Daoy (cell line): ENCODE measurements at regions not wholly inside any gene's neighbourhood (a gene's known extent, or its start where the extent isn't known, plus 50 kb on each side); places are given as distances from the start of the nearest gene placed in this dataset.

ENCODE experiments used
- DNase-seq: peaks from one replicate; pipeline ENCODE4 v3.0.0-alpha.2; 2015; ENCODE audit warnings: low read depth

DNA sequence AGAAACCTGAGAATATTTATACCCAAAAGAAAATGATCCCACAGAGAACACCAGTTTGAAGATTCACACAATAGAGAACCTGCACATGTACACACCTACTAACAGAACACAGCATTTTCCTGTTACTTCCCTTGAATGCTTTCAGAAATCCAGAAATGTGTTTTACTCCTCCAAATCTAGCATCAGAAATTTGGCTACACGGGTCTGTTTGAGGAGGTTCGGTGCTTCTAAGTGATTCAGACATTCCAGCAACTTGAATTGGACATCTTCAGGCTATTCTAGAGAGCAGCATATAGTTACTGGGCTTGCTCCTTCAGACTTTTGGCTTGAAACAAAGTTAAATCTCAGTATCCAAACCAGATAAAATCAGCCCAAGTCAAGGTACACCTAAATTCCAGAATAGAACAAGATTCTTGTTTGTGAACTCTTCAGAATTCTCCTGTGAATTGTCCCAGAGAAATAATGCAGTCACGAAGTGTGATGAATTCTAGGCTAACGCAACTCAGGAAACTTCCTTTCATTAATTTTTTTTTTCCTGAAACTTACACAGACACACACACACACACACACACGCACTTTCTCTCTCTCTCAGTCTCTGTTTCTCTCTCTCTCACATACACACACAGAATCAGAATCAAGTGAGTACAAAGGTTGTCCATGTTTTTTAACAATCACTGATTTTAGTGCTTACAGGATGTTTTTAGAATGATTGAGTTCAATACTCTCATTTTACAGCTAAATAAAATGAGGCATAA lies 278.4 kb upstream of the SNX7 start:
- DNase-seq = no peak

DNA sequence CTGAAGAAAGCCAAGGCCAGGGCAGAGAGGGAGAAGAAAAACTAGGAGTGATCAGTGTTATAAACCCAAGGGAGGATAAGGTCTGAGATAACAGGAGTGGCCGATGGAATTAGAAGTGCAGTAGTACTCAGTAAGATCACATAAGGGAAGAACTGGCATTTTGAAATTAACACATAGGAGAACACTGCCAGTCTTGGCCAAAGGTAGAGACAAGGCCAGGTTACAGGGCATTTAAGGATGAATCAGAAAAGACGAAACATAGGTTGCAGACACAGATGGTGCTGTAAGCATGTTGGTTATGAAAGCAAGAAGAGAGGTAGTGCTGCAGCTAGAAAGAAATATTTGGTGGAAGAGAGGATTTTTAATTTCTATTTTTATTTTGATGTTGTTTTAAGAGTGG lies 278.9 kb upstream of the SNX7 start:
- DNase-seq = no peak

DNA sequence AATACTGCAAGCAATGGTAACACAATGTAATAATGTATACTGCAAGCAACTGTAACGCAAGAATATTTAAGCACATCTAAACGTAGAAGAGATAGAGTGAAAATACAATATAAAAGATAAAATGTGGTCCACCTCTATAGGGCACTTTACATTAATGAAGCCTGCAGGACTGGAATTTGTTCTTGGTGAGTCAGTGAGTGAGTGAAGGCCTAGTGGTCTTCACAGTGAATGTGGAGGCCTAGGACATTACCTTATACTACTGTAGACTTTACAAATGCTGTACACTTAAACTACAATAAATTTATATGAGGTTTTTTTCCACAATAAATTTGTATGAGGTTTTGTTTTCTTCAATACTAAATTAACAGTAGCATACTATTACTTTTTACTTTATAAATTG lies 287.4 kb upstream of the SNX7 start:
- no peak for DNase-seq

DNA sequence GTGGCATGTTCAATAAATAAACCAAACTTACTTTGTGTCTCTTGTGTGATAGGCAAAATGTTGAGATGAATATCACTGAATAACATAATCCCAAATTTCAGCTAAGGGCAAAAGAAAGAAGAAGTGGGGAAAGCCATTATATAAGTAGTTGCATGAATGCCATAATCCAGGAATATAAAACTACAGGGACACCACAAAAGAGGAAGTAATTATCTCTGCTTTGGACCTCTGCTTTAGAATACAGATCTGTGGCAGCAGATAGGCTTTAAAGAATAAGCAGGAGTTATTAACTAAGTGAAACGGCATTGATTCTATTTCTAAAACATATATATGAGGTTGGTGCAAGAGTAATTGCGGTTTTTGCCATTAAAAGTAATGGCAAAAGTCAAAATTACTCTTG lies 288.5 kb upstream of the SNX7 start:
- DNase-seq = no peak

DNA sequence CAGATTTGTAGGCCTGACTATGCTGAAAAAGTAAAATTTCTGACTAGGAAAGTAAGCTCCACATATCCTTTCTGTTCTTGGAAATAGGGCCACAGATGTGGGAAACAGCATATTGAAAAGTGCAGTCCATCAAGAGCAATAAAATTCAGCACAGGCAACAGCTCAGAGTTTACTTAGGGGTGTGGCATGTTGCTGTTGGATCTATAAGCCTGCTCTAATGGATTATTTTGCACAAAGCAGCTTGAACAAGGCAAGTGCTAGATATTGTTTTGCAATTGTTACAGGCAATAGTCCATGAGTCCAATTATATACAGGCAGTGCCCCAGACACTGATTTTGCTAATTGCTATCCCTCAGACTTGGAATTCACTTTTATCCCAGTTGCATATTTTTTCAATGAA lies 289.8 kb upstream of the SNX7 start:
- no peak for DNase-seq

DNA sequence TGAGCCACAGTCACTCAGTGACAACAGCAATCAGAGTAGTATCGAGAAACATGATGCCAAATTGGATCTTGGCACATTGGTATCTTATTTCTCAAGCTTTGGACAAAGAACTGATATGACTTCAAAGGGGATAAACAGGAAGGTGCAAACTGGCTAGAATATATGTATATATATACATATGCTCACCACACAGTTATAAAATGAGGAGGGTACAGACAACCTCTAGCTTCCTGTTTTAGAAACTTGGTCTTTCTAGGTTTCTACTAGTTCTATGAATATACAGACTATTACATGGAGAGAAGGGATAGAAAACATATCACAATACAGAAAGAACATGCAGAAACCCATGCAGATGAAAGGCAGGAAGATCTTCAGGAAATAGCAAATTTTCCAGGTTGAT lies 292.1 kb upstream of the SNX7 start:
- no peak for DNase-seq

DNA sequence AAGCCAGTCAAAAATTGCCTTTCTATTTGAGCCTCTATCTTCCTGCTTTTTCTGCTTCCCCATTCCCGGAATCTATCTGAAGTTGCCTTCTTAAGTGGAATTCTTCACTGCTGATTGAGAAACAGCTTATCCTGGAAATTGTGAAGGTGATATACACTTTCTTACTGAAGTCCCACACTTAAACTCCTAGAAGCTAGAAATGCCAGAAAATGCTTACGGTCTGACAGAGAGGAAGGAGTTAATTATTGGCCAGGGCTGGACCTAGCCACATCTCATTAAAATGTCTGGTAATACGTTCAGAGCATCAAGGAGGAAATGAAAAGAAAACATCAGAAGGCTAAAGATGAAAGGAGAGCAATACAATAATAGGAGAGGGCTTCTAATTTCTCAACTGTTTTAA lies 292.5 kb upstream of the SNX7 start:
- DNase-seq = no peak

DNA sequence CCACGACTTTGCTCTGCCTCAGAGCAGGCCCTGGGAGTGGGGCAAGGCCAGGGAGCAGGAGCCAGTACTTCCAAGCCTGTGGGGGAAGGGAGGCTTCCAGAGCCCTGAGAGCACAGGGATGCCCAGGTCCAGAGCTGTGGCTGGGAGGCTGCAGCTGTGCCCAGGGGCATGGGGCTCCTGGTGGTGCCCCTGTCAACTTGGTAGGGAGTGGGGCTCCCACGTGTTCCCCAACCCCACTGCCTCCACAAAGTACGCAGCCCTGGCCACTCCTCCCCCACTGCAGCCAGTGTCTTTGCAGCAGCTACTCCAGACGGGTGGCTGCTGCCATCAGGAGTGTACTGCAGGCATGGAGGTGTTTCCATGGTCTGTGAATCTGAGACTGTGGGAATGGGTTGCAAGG lies 294.1 kb upstream of the SNX7 start:
- no peak for DNase-seq

DNA sequence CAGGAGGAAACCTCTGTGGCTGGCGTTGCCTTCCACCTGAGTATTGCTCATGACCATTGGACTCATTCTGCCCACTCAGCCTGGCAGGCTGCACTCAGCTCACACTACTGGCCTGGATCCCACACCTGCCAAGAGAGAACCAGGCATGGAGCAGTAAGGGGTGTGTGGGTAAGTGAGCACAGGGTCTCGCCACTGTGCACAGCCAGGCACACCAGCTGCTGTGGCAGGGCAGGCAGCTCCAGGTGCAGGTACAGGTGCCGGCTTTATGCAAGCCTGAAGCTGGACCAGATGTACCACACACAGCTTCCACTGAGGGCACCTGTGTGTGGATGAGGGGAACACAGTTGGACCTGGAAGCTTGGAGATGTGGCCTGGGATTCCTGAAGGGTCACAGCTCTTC lies 295.2 kb upstream of the SNX7 start:
- no peak for DNase-seq

DNA sequence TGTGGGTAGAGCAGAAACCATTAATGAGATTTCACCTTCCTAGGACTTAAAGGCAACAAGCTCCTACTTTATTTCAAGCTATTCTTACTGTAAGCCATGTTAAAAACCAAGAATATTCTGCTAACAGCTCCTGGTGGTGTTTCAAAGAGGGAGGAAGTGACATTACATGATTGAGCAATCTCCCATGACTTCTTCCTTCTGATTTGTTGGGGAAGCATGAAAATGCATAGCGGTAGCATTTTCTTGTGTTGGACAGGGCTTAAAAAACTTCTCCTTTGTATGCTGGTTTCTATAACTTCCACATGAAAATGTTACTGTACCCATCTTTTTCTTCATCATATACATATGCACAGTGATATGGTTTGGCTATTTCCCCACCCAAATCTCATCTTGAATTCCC lies 297.0 kb upstream of the SNX7 start:
- no peak for DNase-seq

DNA sequence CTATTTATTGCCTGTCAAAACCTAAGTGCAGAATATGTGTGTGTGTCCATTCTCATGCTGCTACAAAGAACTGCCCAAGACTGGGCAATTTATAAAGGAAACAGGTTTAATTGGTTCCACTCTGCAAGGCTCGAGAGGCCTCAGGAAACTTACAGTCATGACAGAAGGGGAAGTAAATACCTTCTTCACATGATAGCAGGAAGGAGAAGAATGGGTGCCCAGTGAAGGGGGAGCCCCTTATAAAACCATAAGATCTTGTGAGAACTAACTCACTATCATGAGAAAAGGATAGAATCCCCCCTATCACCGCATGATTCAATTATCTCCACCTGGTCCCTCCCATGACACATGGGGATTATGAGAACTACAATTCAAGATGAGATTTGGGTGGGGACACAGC lies 300.7 kb upstream of the SNX7 start:
- no peak for DNase-seq

DNA sequence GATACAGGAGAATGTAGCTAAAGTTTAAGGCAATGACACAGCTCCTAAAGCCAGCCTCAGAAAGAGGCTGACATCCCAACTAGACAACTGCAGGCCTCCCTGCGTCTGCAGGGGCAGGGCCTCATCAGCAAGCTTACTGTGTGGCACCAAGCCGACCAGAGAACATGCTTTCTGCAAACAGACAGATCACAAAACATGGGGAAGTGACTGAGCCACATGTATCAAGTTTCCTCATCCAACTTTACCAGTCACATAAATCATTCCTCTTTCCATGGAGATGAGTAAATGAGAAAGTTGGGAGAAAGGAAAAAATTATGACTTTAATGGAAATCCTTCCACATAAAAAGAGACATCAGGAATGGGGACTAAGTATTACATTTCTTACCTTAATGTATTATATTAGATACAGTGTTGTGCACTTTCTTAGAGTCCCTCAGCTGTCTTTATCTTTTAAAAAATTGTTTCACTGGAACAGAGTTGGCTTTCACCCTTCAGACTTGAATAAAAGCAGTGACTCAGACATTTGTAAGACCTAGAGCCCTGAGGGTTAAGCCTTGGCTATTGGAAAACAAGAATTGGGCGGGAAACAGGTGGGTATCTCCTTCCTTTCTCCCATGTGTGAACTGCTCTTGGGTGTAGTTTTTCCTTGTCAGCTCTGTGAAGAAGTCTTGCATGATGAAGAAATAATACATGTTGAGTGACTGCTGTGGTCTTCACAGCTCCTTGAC lies 305.7 kb upstream of the SNX7 start:
- DNase-seq = peak; percentile 58

DNA sequence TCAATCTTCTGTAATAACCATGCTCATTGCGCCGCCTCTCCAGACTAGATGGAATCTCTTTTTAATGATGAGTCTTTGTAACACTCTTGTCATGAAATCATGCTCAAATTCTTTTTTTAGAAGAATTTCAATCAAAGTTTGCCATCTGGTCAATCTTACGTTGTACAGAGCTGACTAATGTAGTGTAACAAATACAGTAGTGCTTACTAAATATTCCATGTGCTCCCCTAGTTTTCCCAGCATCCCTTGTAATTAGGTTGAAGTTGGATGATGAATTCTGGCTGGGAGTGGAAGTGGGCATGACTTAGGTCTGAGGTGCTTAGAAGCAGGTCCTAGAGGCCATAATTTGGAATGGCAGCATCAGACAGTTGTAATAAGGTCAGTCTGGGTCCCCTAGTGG lies 309.1 kb upstream of the SNX7 start:
- DNase-seq = no peak

DNA sequence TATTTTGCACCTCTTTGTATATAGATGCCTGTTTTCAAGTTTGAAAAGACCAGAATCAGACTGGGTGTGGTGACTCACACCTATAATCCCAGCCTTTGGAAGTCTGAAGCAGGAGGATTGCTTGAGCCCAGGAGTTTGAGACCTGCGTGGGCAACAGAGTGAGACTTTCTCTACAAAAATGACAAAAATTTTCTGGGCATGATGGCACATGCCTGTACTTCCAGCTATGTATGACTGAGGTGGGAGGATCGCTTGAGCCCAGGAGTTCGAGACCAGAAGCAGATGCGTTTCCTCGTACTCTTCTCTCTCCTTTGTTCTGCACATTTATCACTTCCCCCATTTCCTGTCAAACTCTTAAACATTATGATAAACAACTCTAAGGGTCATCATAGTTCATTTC lies 310.0 kb upstream of the SNX7 start:
- no peak for DNase-seq

DNA sequence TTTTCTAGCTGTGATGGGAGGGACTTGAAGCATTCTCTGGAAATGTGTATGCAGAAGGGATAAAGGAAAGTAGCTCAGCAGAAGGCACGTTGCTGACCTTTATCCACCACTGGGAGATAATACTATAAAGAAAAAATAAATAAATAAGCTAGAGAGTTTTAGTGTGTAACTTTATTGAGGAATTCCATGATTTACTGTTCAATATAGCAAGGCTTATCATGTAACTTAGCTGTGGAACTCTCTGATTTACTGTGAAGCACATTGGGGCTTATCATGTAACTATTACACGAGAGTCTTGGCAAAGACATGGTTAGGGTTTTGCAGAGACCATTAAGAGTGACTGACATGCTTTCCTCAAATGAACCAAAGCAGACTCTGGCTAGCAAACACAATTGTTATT lies 316.1 kb upstream of the SNX7 start:
- DNase-seq = no peak

DNA sequence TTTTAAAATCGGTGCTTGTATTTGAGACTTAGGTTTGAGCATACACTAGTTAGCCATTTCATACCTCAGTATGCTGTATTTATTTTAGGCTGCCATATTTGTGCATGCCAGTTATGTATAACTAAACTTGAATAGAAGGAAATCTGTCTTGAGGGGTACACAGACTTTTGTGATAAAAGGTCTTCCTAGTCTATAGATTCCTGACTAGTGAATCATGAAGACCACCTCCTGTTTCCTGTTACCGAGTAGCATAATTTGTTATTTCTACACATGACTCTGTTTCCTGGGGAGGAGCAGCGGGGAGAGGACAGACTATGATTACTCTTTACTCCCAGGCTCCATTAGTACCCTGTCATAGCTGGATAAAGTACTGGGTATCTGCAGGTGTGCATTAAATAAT lies 316.8 kb upstream of the SNX7 start:
- DNase-seq = peak; percentile 38

DNA sequence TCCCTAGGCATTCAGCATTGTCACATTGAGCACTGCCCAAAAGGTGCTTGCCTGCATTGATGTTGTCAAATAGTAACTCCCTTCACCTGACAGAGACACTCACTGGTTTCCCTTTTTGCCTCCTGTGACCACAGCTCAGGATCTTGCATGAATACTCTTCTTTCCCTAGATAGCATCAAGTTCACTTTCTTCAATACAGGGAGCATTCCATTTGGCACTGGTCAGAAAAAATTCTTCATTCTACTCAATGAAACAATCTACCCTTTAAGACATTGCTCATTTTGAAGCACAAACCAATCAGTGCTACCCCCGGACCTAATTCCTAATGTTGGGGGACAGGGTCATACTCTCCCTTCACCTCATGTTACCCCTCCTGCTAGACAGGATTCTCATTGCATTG lies 319.0 kb upstream of the SNX7 start:
- DNase-seq = no peak

DNA sequence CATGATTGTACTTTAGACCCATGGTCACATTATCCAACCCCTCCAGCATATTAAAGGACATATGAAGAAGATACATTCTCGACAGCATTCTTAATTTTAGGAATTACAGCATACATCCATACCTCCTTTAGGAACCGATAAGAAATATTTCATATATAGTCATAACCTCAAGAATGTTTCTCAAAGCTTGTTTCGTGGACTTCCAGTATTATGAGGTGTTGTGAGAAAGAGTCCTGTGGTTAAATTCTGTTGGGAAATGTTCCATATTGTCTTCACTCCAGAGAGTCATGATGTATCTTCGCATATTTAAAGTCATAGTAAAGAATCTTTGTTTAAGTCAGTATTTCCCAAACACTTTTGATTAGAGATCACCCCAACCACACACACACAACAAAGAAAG lies 321.0 kb upstream of the SNX7 start:
- DNase-seq = no peak

DNA sequence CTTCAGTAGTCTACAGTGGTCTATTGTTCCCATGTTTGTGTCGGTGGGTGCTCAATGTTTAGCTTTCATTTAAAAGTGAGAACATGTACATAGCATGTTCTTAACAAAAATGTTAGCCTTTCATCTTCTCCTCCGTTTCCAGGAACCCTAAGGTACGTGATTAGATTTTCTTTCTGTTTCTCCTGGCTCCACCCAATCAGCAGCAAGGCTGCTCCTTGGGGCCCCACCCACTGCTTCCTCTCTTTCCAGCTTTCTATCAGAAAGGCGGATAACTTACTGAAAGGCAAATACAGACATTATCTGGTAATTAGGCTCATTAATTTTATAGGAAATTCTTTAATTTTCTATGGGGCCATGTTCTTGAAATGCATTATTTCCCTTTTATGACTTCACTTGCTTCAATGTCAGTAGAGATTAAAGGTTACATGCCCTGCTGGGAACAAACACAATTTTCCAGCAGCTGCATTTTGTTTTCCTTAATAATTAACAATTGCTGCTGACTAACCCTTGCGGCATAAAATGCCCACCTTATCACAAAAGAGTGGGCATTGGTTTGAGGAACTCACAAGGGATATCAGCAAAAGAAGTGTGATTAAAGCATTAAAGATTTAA lies 324.9 kb upstream of the SNX7 start:
- no peak for DNase-seq

DNA sequence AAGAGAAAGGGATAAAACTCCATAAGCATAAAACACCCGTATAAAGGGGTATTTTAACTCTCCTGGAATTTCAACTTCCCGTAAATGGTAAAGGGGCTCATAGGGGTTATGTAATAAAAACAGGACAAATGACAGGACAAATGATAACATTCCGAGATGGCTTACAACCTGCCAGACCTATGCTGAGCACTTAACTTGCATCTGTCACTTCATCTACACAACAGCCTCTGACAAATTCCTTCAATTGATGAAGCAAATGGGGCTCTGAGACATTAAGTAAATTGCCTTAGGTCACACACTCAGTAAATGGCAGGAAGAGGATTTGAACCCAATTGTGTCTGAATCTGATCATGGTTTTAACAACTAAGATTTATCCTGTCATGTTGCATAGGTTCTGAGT lies 327.6 kb upstream of the SNX7 start:
- DNase-seq = no peak

DNA sequence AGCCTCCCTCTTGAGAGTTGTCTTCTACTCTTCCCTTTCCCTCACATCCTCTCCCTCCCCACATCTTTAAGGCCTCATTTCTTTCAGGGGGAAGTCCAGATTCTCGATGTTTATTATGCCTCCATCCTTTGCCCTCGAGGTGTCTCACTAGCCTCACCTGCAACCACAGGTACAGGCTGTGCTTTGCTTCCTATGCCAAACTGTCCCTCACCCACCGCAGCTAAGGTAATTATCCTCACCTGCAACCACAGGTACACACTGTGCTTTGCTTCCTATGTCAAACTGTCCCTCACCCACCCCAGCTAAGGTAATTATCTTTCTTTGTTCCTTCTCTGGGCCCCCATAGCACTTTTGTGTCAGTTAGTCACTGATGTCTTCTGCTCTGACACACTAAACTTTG lies 328.1 kb upstream of the SNX7 start:
- DNase-seq = no peak

DNA sequence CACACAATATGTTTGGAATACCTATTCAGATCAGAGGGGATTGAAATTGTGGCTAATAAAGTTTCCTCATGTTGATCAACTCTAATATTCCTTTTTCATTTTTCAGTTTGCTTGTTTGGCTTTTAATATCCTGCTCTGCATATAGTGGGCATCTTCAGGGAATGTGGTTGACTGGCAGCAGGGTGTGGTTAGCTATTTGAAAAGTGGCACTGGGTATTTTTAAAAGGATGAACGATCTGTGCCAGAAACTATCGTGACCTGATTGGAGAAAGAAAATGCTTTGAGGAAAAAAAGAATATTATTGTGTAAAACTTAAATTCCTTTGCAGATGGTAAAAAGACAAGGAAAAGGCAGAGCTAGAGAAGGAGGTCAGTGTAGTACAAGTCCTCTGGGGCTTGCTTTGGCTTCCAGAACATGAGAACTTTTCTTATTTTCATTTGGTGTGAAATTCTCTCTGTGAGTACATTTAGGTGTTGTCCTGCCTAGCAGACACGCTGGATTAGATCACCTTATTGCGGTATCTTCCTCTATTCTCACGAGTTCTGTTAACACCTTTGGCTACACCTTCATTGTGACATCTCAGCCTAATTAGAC lies 329.7 kb upstream of the SNX7 start:
- no peak for DNase-seq

DNA sequence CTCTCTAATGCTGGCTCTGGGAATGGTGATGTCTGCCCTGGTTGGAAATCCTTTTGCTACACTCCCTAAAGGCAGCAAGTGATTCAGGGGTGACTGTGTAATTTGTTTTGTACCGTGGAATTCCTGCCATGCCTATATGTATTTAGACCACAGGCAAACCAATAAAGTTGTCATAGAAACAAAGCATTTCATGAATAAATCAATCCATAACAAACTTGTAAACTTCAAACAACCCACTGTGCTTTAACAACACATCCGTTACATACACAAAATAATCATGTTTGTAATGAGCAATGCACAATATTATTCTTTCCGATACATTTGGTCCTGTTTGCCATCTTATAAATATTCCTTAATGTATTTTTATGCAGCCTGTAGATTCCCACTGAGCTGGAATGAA lies 330.3 kb upstream of the SNX7 start:
- DNase-seq = peak; percentile 32
